DMS79 (cell line): ENCODE measurements at regions not wholly inside any gene's neighbourhood (a gene's known extent, or its start where the extent isn't known, plus 50 kb on each side); places are given as distances from the start of the nearest gene placed in this dataset.

Experiments used
- DNase-seq: peaks from one replicate; lab custom pipeline; 2025; lab: John Stamatoyannopoulos, UW

DNA sequence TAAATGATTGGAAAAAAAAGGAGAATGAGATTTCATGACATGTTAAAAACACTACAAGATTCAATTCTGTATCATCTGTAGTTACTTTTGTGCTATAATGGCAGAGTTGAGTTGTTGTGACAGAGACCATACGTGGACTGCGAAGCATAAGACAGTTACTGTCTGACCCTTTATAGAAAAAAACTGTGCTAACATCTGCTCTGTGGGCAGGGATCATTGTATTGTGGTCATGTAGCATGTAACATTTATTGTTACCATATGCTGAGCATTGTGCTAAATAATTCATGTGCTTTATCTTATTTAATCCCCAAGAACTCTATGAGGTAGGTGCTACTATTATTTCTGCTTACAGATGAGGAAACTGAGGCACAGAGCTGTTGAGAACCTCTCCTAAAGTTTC lies 147.3 kb upstream of the HMHB1 start:
- no peak for DNase-seq

DNA sequence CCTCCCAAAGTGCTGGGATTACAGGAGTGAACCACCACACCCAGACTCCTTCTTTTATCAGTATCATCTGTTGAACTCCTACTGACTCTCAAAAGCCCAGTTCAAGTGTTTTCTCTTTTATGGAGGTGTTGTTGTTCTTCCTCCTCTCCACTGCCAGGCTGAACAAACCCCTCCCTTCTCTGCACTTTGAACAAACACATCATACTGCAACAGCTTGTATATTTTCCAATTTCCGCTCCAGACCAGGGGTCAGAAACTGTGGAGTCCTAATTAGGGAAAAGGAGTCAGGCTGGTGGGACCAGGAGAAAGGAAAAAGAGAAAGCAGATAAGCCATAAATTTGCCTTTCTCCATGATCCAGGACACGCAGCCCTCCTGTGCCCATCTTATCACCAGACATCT lies 148.1 kb upstream of the HMHB1 start:
- DNase-seq, result no peak

DNA sequence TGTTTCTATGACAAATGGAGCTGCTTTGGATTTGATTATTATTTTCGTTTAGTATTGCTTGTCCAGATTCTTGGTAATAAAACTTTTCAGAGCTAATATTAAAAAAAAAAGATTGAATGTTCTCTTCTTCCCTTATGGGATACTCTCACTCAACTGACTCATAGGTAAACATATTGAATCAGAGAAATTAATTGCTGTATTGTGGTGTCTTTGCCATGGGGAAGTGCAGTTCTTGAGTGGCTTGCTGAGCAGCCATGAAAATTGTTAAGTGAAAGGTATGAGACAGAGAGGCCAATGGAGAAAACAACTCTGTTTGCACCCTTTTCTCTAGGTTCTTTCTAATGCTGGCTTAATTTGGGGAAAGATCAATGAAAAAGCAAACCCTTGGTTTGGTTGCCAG lies 149.9 kb upstream of the HMHB1 start:
- no peak for DNase-seq

DNA sequence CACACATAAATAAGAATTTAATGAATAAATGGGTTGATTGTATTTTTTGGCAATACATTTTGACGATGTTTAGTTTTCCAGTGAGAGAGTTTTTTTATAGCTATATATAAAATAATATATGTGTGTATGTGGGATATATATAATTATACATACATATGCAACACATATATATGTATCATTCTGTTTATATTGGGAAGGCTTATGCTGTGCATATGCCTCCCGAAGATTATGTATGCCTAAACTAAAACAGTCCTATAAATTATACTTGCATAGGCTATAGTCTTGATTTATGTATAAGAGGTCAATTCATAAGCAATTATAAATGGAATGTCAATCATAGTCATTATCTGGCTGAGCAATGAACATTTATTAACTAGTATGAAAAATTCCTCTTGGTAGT lies 151.3 kb upstream of the HMHB1 start:
- no peak for DNase-seq

- no peak for DNase-seq
These were observed 152.2 kb upstream of the HMHB1 start for GRCh38 chr5:143659599-143660238.

DNA sequence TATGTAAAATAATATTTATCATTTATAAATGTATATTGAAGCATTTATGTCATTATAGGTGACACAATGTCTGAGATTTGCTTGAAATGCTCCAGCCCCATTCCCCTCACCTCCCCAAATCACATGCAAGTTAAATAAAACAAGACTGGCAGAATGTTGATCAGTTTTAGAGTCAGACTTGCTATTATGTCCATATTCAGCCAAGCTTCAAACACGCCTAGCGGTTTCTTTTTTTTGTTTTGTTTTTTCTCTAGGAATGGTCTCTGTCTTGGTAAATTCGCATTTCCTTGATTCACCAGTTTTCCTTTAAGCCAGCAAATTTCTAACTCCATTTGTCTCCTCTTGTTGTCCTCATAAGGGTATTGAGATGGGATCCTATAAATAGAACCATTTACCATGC lies 153.0 kb upstream of the HMHB1 start:
- no peak for DNase-seq

DNA sequence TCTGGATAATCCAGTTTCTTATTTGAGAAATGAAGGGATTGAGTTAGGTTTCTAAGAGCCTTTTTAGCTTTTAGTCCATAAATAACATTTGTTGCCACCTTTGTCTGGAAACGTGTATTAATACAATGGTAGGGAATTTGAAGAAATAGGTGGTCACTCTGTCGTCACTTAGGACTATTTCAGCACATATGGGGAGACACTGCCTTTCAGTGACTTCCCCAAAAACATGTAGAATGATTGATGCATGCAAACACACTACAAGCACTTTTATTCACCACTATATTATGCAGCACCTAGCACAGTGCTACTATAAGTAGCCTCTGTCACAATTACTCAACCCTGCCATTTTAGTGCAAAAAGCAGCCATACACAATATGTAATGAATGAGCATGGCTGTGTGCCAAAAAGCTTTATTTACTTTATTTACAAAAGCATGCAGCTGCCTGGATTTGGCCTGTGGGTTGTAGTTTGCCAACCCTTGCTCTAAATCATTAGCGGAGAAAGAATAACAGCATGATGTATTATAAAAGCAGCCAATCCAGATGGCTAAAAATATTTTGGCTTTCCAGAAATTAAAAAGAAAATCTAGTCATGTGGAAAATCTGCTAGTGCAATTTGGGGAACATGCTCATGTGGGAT lies 154.2 kb upstream of the HMHB1 start:
- DNase-seq, result peak; percentile 60

DNA sequence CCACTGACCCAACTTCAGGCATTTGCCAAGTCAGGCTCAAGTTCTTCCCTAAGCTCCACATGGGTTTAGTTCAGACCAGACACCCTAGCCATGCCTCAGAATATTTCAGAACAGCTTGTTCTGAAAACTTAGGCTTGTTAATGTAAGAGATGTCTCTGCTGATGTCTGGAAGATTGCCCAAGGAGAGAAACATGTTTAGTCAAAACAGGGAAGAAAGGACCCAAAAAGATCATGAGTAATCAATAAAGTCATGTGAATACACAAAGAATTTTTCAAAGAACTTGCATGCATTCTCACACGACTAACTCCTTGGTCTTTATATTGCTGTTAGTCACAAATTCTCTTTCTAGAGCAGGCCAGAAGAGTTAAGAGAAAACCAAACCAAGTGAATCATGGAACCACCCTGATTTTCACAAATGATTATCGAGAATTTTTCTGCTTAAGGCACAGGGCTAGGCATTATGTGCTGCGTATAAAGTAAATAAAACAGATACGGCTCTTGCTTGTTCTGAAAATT lies 158.1 kb upstream of the HMHB1 start:
- no peak for DNase-seq

- no peak for DNase-seq
These were observed 158.7 kb upstream of the HMHB1 start for GRCh38 chr5:143653256-143653655.

- peak; percentile 26 for DNase-seq
These were observed 159.8 kb upstream of the HMHB1 start for GRCh38 chr5:143652108-143652700.

DNA sequence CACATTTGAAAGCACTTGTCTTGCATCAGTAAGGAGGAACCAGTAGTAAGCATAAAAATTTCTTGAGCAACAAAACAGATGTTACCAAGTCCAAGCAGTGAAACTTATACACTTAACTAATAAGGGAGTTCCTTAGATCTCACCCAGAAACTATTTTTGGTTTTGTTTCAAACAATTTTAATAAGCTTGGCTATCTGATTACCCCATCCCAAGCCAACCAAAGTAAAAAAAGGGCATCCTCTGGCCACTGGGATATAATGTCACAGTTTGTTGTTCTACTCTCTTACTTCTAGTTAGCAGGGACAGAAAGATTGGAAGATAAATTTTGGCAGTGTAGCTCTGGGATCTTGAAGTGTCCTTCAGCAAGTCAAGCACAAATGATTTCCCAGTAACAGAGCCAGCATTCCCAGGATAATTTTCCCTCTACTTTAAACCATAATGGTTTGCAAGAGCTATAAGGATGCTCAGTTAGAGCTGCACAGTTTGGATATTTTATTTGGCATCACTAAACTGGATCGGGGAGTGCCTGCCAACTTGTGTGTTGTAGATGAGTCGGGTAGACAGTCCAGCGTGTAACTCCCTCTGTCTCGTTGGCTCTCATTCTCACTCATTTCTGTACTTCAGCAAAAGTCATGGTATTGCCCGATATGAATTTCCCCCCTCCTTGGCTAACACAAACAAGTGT lies 161.9 kb upstream of the HMHB1 start:
- DNase-seq, result no peak

- no peak for DNase-seq
These were observed 163.3 kb upstream of the HMHB1 start for GRCh38 chr5:143648696-143649095.

DNA sequence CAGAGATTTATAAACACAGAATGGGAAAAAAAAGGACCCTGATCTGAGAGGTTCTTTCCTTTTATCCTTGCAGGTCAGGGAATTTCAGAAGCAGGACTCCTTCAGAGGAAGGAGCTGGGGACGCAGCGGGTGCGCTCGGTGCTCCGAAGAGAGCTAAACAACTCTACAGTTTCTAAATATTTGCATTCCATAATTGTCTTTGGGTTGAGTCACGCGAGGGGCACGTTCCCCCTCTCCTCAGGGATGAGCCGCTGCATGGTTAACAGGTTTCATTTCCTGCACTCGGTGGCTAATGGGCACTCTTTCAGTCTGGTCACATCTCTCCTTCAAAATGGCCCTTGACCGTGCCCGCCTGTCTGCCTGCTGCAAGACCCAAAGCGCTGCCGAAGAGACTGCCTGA lies 165.0 kb upstream of the HMHB1 start:
- no peak for DNase-seq

DNA sequence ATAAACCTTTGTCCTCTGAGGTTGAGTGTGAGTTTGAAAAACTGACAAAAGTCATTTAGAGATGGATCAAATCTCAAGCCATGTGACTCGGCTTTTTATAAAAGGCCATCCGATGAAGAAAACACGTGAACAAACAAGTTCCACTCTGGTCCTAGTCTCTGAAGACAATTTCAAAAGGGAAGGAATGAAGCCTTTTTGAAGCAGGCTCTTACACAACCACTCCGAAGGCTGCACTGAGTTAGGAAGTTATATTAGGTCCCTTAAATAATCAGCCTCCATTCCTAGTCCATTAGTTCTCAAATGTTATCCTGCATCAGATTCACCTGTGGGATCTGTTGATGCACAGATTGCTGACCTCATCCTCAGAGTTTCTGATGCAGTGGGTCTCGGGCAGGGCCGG lies 166.6 kb upstream of the HMHB1 start:
- no peak for DNase-seq

- no peak for DNase-seq
These were observed 167.2 kb upstream of the HMHB1 start for GRCh38 chr5:143644727-143645126.

- DNase-seq, result no peak
These were observed 169.2 kb upstream of the HMHB1 start for GRCh38 chr5:143642791-143643190.

DNA sequence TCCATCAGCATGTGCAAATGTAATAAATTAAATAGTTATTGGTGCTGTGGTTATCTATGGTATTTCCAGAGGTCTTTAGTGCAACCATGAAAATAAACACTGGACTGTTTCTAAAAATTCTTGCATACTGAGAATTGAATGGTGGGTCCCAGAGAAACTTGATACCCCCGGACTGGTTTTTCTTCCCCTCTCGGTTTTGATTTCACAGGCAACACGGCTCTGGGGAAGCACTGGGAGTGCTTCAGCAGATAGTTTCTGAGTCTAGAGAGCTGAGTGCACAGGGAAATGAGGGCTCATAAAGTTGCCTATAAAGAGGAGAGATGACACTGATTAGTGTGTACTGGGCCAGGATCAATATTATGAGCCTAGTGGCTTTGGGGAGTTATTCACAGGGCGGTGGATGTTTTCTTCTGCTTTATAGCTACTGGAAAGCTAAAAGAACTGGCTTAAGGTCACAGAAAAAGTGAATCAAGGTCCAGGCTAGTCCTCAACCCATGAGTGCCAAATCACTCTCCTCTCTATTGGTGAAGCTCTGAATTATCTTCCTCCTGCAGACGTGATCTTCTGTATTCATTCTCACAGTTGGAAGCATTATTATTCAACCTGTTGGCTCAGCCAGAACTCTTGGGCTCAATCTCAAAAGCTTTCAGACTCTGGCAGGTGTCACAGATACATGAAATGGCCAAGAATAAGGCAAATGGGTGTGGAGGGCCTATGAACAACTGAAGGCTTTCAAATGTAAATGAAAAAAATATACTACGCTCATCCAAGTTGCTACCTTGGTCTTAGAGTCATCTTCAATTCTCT lies 170.2 kb upstream of the HMHB1 start:
- no peak for DNase-seq

DNA sequence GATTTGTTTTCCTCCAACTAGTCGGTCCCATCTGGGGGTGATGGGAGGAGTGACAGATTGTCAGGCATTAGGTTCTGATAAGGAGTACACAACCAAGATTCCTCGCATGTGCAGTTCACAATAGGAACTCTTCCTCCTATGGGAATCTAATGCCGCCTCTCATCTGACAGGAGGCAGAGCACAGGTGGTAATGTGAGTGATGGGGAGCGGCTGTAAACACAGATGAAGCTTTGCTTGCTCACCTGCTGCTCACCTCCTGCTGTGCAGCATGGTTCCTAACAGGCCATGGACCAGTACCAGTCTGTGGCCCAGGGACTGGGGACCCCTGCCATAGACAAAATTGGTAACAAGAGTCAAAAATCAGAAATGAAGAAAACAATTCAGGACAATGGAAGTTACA lies 173.3 kb upstream of the HMHB1 start:
- DNase-seq, result no peak

GRCh38 chr5:143636931-143637528 lies 174.9 kb upstream of the HMHB1 start:
- DNase-seq, result no peak

- DNase-seq, result no peak
These were observed 176.1 kb upstream of the HMHB1 start for GRCh38 chr5:143635888-143636287.

DNA sequence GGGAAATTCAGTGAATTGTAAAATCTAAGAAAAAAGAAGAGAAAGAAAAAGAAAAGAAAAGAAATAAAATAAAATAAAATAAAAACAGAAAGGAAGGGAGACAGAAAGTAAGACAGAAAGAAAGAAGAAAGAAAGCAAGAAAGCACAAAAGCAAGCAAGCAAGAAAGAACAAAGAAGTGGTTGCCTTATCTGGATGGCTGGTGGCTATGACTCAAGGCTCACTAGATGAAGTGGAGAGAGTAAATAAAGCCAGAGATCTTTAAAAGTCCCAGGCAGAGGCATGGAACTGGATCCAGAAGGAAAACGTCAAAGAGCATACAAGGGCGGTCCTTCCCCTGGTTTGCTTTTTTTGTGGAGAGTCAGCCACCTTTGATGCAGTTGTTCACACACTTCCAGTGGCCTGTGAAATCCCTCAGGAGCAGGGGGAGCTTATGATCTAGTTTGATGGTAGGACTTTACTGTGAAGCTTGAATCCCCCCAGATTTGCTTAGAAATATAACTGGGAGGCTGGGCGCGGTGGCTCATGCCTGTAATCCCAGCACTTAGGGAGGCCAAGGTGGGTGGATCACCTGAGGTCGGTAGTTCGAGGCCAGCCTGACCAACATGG lies 176.7 kb upstream of the HMHB1 start:
- DNase-seq, result no peak
